Stimulated activated CD8-positive, alpha-beta memory T cell treated with anti-CD3 and anti-CD28 coated beads, Interleukin-4, amount 100 ng/mL, for 4 hours (primary cell): ENCODE measurements at regions not wholly inside any gene's neighbourhood (a gene's known extent, or its start where the extent isn't known, plus 50 kb on each side); places are given as distances from the start of the nearest gene placed in this dataset.
"Not testable (repeated sequence)": the region's sequence is repeated elsewhere in the genome, so short reads cannot be mapped to it uniquely, and the experiment has no call there.

Source experiments
- DNase-seq, 2 donors: peaks; one replicate each; pipeline ENCODE4 v3.0.0-alpha.2; 2020; ENCODE audit warnings: low read depth in 2 of 2, low spot score in 1 of 2

DNA sequence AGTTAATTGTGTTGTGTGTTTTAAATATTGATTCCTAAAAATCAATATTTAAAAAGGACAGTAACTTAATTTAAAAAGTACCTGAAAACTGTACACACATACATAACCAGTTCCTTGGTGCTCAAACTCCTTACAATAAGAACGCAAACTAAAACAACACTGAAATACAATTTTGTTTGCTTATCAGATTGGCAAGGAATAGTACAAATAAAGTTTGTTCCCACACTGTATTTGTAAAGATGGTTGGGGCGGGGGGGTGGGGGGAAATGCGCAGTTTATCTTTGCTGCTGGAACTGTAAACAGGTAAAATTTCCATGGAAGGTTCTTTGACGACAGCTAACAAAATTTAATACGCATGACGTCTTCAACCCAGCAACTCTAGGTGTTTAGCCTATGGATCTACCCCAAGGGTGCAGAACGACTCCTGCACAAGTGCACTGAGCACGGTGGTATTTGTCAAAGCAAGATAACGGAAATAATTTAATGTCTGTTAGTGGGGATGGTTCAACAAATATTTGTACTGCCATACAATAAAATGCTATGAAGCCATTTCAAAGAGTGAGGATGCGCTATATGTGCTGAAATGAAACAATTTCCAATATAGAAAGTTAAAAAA is 96.5 kb downstream of the ING1 start:
- DNase-seq: no peak

GRCh38 chr13:110811008-110811720 is 97.7 kb downstream of the ING1 start:
- no peak for DNase-seq

DNA sequence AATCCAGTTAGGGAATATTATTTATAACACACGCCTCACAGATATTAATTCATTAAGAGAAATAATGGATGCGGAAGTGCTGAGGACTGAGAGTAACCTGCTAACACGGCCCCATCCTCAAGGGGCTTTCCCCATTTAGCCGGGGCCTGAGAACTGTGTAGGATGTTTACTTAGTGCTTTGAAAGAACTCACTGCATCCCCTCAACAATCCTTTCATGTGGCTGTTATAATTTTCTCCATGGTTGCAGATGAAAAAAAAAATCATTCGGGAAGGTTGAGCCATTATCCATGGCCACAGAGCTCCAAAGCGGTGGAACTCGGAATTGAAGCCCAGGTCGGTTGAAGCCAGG is 98.2 kb downstream of the ING1 start:
- DNase-seq: no peak

DNA sequence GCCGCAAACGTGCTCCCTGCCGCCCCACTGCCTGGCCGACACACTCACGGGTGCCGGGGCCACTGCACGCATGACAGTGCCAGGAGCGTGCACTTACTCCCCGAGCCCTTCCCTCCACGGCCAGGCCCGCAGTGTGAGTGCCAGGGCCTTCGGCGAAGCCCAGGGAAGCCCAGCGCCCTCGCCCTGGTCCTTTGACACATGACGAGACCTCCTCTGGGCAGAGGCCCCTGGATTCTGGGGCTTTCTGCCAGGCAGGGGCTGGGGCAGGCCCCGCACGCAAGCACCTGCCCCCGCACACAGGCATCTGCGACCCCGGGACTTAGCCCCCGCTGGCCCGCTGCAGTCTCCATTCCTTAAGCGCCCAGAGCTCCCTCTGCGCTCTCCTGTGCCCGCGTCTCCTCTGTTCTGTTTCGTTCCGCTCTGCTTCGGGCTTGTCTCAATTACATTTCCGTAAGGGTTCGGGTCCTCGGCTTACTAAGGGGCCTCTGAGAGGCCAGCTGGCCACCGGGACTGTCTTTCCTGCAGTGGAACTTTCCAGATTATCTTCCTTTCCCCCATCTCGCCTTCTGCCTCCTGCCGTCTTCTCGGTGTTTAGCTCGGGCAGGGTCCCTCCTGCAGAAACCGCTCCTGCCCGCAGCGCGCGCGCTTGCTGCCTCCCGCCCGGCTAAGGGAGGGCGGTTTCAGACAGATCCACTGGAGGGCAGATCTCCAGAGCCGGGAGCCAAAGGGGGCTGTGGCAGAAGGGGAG is 98.8 kb downstream of the ING1 start:
- DNase-seq: no peak

DNA sequence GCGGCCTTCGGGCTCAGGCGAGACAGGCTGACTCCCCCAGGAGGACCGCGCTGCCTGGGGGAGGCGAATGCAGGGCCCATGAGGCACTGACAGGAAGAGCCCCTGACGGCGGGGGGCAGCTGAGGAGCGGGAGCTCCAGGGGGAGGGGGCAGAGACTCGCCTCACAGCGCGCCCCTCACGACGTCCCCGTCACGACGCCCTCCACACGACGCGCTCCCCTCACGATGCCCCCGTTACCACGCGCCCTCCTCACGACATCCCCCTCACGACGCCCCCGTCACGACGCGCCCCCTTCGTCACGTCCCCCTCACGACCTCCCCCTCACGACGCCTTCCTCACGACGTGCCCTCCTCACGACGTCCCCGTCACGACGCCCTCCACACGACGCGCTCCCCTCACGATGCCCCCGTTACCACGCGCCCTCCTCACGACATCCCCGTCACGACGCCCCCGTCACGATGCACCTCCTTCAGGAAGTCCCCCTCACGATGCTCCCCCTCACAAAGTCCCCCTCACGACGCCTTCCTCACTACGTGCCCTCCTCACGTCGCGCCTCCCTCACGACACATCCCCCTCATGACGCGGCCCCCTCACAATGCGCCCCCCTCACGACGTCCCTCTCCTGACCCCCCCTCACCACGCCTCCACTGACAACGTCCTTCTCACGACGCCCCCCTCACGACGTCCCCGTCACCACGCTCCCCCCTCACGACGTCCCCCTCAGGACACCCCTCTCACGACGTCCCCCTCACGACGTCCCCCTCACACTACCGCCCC is 99.6 kb downstream of the ING1 start:
- DNase-seq: no peak

DNA sequence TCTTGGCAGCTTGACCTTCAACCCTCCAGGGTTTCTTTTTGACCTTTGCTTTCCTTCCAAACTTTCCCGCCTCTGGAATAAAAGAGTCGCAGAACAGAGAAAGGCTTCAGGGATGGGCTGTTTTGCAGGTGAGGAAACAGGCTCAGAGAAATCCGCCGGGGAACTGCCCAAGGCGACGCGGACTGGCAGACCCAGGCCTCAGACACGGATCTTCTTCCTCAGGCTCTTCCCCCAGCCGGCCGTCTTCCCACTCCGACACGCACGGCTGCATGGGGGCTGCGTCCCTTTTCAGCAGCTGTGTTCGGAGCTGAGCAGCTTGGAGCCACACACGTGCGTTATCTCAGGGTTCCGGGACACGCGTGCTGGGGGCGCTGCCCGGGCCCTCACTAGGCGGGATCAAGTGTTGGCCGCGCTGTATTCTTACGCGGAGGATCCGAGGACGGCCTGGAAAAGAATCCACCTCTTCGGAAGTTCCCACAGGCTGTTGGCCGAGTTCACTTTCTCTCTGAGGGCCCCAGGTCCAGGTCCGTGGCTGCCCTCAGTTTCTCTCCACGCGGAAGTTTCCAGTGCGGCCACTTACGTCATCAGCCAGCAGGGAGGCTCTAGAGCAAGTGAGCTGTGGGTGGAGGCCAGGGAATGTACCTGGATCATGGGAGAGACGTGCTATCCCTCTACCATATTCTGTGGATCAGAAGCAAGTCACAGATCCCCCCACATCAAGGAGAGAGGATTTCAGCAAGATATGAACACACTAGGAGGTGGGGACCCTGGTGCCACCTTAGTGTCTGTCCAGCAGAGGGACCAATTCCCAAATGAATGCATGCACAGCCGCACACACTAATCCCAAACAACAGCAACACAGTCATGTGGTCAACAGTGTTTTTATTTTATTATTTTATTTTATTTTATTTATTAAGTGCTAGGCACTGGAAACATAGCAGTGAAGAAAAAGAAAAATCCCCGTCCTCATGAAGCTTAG is 100.4 kb downstream of the ING1 start:
- DNase-seq: no peak

- DNase-seq: no peak
These were observed 99.2 kb downstream of the ANKRD10 start for GRCh38 chr13:110815471-110816204.

DNA sequence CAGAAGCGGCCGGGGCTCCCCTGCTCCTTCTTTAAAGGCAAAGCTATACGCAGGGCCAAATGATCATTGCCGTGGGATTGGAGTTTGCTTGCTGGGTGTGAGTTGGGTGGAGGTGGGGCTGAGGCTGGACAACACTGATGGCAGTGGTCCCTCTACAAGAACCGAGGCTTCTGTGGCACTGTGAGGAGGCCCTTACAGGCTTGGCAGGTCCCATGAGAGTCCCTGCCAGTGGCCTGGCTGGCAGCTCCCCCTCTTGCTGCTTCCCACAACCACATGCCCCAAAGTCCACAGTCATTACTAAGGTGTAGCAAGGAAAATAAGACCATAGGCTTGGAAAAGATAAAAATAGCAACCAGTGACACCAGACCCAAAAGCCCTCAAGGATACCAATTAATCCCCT is 98.4 kb downstream of the ANKRD10 start:
- no peak for DNase-seq

GRCh38 chr13:110817143-110817542 is 97.7 kb downstream of the ANKRD10 start:
- no peak for DNase-seq

DNA sequence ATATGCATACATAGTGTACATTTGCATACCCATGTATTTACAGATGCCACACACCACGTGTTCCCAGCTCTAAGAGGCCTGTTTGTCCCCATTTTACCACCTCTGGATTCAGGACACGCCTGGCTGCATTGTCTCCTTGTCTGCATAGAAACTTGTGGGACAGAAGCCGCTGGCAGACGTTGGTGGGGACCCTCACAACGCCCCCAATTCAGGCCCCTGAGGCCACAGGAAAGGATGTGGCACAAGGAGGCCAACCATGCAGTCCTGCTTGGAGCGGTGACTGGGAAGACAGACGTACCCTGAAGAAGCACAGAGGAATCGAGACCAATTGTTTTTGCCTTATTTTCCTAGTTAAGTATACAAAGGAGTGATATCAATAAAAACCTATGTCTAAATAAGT is 96.1 kb downstream of the ANKRD10 start:
- DNase-seq: no peak

GRCh38 chr13:110819203-110820014 is 95.5 kb downstream of the ANKRD10 start:
- DNase-seq: peak; percentile 40 to 58

GRCh38 chr13:110820322-110820721 is 94.5 kb downstream of the ANKRD10 start:
- DNase-seq: no peak

DNA sequence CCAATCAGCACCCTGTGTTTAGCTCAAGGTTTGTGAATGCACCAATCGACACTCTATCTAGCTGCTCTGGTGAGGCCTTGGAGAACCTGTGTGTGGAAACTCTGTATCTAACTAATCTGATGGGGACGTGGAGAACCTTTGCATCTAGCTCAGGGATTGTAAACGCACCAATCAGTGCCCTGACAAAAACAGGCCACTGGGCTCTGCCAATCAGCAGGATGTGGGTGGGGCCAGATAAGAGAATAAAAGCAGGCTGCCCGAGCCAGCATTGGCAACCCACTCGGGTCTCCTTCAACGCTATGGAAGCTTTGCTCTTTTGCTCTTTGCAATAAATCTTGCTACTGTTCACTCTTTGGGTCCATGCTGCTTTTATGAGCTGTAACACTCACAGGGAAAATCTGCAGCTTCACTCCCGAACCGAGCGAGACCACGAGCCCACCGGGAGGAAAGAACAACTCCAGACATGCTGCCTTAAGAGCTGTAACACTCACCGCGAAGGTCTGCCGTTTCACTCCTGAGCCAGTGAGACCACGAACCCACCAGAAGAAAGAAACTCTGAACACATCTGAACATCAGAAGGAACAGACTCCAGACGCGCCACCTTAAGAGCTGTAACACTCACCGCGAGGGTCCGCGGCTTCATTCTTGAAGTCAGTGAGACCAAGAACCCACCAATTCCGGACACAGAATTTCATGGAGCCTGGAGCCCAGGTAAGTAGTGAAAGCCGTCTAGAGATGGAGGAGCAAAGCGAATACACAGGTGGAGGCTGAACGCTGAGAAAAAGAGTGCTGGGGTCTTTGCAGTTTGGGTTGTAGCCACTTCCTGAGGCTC is 92.8 kb downstream of the ANKRD10 start:
- DNase-seq: not testable (repeated sequence)

DNA sequence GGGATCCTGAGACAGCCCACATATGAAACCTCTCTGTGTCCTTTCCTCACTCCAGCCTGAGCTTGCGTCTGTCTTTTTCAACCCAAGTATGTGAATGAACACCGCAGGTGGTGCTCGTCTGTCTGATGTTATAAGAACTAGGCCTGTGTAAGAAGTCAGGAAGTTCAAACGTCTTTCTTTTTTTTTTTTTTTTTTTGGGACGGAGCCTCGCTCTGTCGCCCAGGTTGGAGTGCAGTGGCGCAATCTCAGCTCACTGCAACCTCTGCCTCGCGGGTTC is 92.3 kb downstream of the ANKRD10 start:
- DNase-seq: no peak

DNA sequence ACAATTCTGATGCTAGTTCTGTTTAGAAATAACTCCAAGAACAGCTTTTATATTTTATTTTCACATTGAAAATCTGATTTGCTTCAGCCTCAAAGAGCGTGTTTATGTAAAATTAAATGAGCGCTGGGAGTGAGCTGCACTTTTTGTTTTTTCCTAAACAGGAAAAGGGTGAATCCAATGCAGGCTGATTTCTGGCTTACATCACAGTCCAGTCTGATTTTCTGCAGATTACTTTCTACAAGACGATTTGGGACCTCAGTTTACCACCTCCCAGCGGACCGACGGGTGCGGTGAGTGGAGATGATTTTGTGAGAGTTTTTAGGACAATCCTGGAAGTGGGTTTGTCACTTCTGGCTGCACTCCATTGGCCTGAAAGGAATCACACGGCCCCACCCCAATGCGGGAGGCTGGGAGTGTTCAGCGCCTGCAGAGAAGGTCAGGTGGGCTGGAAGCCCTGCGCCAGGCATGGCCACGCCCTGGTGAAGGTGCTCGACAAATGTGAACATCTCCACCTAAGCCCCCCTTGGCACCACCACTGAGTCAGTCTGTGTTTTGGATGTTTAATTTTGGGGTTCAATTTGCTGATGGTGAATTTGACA is 90.1 kb downstream of the ANKRD10 start:
- DNase-seq: no peak

DNA sequence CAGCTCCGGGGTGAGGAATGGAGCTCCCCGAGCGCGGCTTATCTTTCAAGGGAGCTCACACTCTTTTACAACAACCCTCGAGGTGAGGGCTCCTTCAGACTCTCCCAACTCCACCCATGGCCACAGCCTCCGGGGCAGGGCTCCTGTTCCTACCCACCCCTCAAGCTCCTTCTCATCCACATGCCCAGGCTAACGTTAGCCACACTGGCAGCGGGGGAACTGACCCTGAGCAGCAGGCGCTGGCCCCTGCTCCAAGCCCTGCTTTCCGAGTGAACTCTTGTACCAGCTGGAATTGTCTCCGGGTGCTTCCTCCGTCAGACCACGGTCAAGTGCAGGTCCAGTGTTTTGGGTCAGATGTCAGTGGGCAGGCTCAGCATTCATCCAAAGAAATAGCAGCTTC is 89.4 kb downstream of the ANKRD10 start:
- no peak for DNase-seq

DNA sequence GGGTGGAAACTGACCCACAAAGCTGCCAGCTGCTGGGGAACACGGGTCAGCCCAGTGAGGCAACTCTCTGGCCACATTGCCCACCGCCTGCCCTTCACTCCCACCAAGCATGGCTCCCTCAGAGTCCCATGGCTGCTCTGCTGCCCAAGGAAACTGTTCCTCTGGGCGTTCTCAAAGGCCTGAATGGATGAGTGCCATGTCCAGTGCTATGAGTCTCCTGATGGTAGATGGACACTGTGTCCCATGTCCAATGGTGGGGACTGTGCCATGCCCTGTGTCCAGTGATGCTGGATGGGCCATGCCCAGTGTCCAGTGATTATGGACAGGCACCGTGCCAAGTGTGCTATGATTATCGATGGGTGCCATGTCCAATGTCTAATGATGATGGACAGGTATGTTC is 88.8 kb downstream of the ANKRD10 start:
- DNase-seq: no peak
